GM18909 (cell line): ENCODE measurements at regions not wholly inside any gene's neighbourhood (a gene's known extent, or its start where the extent isn't known, plus 50 kb on each side); places are given as distances from the start of the nearest gene placed in this dataset.
"Not testable (repeated sequence)": the region's sequence is repeated elsewhere in the genome, so short reads cannot be mapped to it uniquely, and the experiment has no call there.

ENCODE experiments used
- ATAC-seq: cut with Tn5 transposase; IDR thresholded peaks from one replicate; pipeline ENCODE4 v1.9.1; 2021; ENCODE audit warnings: mild to moderate bottlenecking; ENCODE audit not compliant: unreplicated experiment, poor library complexity

GRCh38 chr2:16378031-16378430, 287.6 kb downstream of the CYRIA start:
- ATAC-seq: no peak

- ATAC-seq: no peak
Observed at GRCh38 chr2:16375981-16376380, 289.7 kb downstream of the CYRIA start.

- no peak for ATAC-seq
Observed at GRCh38 chr2:16375351-16375750, 290.3 kb downstream of the CYRIA start.

- ATAC-seq: no peak
Observed at GRCh38 chr2:16374671-16375070, 291.0 kb downstream of the CYRIA start.

- ATAC-seq: no peak
Observed at GRCh38 chr2:16373341-16373740, 292.3 kb downstream of the CYRIA start.

- ATAC-seq: no peak
Observed at GRCh38 chr2:16371751-16372150, 293.9 kb downstream of the CYRIA start.

DNA sequence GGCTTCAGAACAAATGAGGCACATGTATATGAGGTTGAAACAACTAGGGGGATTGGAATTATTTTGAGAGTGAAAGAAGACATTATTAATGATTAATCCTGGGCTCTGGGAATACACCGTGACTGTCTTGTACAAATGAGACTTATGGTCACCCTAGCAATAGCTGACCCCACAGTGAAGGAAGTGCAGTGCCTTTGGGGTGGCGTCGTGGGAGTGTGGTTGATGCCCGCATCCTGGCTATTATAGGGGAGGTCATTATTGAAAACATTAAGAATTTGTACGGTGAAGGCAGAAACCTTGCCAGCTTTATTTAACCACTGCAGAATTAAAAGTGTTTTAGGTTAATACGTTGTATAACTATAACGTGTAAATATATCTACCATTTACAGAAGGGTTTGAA, 296.7 kb downstream of the CYRIA start:
- no peak for ATAC-seq

DNA sequence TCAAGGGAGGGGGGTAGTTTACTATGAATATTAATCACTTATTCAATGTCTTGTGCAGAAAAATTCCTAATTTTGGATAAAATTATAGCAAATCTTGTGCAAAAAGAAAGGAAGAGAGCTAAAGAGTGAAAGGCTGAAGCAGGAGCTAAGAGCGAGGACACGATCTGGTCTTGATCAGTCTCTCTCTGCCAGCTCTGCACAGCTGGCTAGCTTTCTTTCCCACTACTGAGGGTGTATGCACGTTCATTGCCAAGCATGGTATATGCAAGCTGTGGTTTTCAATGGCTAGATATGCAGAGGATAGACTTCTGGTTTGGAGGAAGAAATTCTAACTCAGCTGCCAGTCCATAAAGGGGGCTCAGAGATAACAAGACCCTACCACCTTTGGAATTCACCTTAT, 297.3 kb downstream of the CYRIA start:
- no peak for ATAC-seq

- ATAC-seq: no peak
Observed at GRCh38 chr2:16365366-16365765, 300.3 kb downstream of the CYRIA start.

DNA sequence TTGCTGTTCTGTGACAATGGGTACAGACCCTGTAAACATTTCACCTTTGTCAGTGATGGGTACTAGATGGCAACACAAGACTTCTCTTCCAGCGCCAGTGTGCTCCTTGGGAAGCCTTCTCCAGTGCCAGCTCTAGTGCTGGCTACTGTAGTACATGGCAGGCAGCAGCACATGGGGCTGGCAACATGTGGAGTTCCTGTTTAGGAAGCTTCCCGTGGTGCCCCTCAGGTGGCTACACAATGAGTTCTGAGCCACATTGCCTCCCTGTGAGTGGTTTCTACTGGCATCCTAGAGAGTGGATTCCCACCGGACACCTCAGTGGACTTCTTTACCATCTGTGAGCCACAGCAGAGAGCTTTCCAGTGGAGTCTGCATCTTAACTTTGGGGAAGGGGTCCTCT, 302.1 kb downstream of the CYRIA start:
- no peak for ATAC-seq

DNA sequence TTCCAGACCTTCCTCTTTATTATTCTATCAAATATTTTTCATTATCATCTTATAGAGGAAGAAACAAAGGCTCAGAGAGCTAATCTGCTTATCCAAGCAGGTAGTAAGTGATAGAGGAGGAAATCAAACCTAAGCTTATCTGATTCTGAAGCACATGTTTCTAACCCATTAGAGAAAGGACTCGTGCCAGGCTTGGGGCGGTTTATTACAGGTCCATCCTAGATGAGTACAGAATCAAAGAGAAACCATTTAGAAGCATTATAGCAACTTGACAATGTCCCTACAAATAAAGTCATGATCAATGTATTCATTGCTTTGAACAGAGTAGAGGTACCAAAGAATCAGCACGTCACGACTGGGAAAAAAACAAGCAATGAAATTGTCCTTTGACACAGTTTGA, 303.0 kb downstream of the CYRIA start:
- no peak for ATAC-seq

DNA sequence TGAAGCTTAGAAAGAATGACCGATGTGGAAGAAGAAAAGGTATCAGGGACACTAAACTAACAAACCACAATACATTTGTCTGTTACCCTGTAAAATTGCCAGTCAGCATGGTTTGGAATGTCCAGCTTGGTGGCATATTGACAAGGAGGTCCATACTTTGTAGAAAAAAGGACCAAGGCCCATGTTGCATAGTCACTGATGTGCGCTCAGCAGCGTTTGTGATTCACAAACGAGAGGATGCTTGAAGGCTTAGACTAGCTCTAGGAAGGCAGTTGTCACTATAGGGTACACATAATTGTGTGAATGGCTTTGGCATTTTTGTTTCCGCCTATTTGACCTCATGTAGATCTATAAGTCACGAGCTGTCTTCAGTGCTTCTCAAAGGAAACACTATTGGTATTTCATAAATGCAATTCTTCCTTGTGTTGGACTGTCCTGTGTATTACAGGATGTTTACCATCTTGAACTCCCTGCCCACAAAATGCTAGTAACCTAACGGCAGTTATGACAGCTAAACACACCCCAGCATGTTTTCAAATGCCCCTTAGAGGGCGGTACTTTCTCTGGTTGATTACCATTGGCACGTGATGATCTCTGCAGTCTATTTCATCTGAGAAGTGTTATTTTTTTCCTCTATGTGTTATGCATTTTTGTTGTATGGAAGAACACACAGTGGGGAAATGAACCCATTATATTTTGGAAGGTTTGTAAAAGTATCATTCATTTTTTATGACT, 304.2 kb downstream of the CYRIA start:
- ATAC-seq: no peak

DNA sequence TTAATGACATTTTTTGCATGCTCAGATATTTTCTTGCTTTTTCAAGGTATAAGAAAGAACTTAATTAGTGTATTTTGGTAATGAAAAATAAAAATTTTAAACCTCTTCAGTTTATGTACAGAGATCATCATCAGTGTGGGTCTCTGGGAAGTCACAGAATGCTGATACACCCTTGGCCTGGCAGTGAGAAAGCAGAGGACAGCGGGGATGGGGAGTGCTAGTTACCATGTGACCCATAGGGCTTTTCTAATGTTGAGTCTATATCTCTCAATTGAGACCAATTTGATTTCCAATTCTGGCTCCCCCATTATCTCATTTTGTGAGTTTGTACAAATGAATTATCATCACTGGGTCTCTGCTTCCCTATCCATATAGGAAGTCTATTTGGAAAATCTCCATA, 305.7 kb downstream of the CYRIA start:
- no peak for ATAC-seq

- ATAC-seq: no peak
Observed at GRCh38 chr2:16357188-16357587, 308.4 kb downstream of the CYRIA start.

- ATAC-seq: no peak
Observed at GRCh38 chr2:16351541-16351940, 314.1 kb downstream of the CYRIA start.

- ATAC-seq: no peak
Observed at GRCh38 chr2:16351137-16351536, 314.5 kb downstream of the CYRIA start.

DNA sequence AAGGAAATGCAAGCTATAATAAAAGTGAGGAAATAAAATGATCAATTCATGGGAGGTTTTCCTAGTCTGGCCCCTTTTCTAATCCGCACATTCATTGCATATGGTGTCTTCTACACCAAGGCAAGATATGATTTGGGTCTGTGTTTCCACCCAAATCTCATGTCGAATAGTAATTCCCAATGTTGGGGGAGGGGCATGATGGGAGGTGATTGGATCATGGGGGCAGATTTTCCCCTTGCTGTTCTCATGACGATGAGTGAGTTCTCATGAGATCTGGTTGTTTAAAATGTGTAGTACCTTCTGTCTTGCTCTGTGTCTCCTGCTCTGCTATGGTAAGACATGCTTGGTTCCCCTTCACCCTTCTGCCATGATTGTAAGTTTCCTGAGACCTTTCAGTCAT, 315.4 kb downstream of the CYRIA start:
- ATAC-seq: no peak

- ATAC-seq: no peak
Observed at GRCh38 chr2:16349811-16350210, 315.8 kb downstream of the CYRIA start.

GRCh38 chr2:16348821-16349515, 316.7 kb downstream of the CYRIA start:
- no peak for ATAC-seq

DNA sequence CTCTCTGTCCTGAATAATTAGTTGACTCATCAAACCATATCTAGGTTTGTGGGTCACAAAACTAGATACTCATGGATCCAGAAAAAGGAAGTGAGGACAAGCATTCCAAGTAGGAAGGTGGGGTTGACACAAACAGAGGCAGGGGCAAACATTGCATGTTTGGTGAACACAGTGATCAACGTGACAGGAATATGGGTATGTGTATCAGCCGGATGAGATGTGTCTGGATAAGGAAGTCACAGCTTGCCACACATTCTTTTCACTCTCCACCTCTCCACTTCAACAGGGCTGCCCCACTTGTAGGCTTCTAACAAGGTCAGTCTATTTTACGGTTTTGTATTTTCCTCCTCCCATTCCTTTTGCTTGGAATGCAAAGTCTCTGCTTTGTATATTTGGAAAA, 319.0 kb downstream of the CYRIA start:
- no peak for ATAC-seq

GRCh38 chr2:16345231-16345630, 320.4 kb downstream of the CYRIA start:
- ATAC-seq: not testable (repeated sequence)

DNA sequence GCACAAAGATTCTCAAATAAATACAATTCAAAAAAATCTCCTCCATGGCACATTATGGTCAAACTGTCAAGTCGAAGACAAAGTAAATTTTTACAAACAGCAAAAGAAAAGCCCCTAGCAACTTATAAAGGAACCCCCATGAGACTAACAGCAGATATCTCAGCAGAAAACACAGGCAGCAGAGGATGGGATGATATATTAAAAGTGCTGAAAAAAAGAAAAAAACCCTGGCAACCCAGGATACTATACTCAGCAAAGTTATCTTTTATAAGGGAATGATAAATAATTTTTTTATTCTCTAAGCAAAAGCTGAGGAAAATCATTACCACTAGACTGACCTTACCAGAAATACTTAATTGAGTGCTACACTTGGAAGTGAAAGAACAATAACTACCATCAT, 326.4 kb downstream of the CYRIA start:
- no peak for ATAC-seq
